Stomach (tissue), 8 donors: ENCODE measurements at regions not wholly inside any gene's neighbourhood (a gene's known extent, or its start where the extent isn't known, plus 50 kb on each side); places are given as distances from the start of the nearest gene placed in this dataset.

ENCODE experiments used
- DNase-seq, 2 donors: peaks; one replicate each; pipeline versions ENCODE4 v3.0.0 to v3.0.0-alpha.2; 2013 to 2019
- H3K27ac ChIP-seq, 5 donors: fragments of 200-600 bp in 4 of 5; sonication (generic) in 4 of 5; one replicate each; pipeline ENCODE4 v1.5.1; 2013 to 2019; ENCODE audit warnings: mild to moderate bottlenecking in 1 of 5, moderate library complexity in 1 of 5
- H3K27me3 ChIP-seq, 3 donors: fragments of 200-600 bp; sonication (generic); one replicate each; pipeline ENCODE4 v1.5.1; 2017 to 2019; ENCODE audit warnings: mixed run types in 1 of 3
- H3K36me3 ChIP-seq, 4 donors: fragments of 200-600 bp; sonication (generic); 1 replicate in 3 of 4; 2 replicates in 1 of 4; pipeline ENCODE4 v1.5.1; 2016 to 2019
- H3K4me1 ChIP-seq, 4 donors: fragments of 200-600 bp; sonication (generic); one replicate each; pipeline ENCODE4 v1.5.1; 2016 to 2019
- H3K4me3 ChIP-seq, 4 donors: fragments of 200-600 bp; sonication (generic) in 3 of 4; one replicate each; pipeline ENCODE4 v1.5.1; 2016 to 2019; ENCODE audit warnings: mild to moderate bottlenecking in 1 of 4
- H3K9me3 ChIP-seq, 4 donors: fragments of 200-600 bp; sonication (generic); one replicate each; pipeline ENCODE4 v1.5.1; 2016 to 2019
- CTCF ChIP-seq, 7 experiments: fragments of 450-650 bp in 4 of 7; fragments of 200-600 bp in 3 of 7; sonication (generic) in 3 of 7; IDR thresholded peaks; one replicate each; pipeline ENCODE4 v1.5.1; 2016 to 2019; ENCODE audit warnings: antibody characterized with exemption in 7 of 7, control low read depth in 2 of 7, mild to moderate bottlenecking in 1 of 7
- EP300 ChIP-seq: sonication (generic); formaldehyde crosslinking; IDR thresholded peaks from one replicate; pipeline ENCODE4 v1.6.1; 2017; ENCODE audit warnings: antibody characterized with exemption
- POLR2A ChIP-seq, 4 donors: fragments of 450-650 bp; IDR thresholded peaks; one replicate each; pipeline ENCODE4 v1.6.1; 2016; ENCODE audit warnings: antibody characterized with exemption in 4 of 4, control low read depth in 2 of 4, mild to moderate bottlenecking in 1 of 4, moderate library complexity in 1 of 4
- POLR2AphosphoS5 ChIP-seq, 3 donors: sonication (generic); formaldehyde crosslinking; IDR thresholded peaks; one replicate each; pipeline ENCODE4 v1.6.1; 2016; ENCODE audit warnings: antibody characterized with exemption in 3 of 3
- WGBS, 5 donors: extraction: QIAGEN DNeasy Blood & Tissue Kit in 3 of 5; methylation state at CpG; one replicate each; pipeline versions ENCODE4 v1.1.5 to v1.1.7; 2013 to 2018; 5-methylcytosine and 5-hydroxymethylcytosine counted together
- intact Hi-C: fragments of 100-400 bp; cut with DNase I; formaldehyde crosslinking; loops from one replicate; pipeline ENCODE4 v1.15.1; 2023; ENCODE audit warnings: low total_unique reads
- donor health status: healthy with polysubstance abuse.
- donor health status: Bipolar disorder and iron deficiency.
- donor health status: healthy.

GRCh38 chr6:44712353-44713111 lies 325.0 kb downstream of the CDC5L start:
- H3K36me3 ChIP-seq, result no peaks in the 10 kb centered on the region
- H3K4me1 ChIP-seq, result no peaks in the 10 kb centered on the region
- H3K27ac ChIP-seq, result no peak overlapping the region
- H3K4me3 ChIP-seq, result no peak overlapping the region
- H3K27me3 ChIP-seq, result peaks cover 0 to 4% (median 0%) of the 10 kb centered on the region in 3 donors
- DNase-seq, result no peak
- WGBS, 5 donors, result 61 to 72% (median 68%) methylated on average over 6 of the region's 6 CpGs
- no peak for TF ChIP-seq POLR2A (IDR thresholded peaks at IDR 0.05)
- TF ChIP-seq POLR2AphosphoS5 (IDR thresholded peaks at IDR 0.05), result no peak
- intact Hi-C loops, result no loop called here
- no peaks in the 10 kb centered on the region for H3K9me3 ChIP-seq

- H3K27ac ChIP-seq, result no peak overlapping the region
- H3K27me3 ChIP-seq, result peaks cover 0 to 4% (median 0%) of the 10 kb centered on the region in 3 donors
- H3K9me3 ChIP-seq, result no peaks in the 10 kb centered on the region
- TF ChIP-seq POLR2AphosphoS5 (IDR thresholded peaks at IDR 0.05), result no peak
- H3K36me3 ChIP-seq, result no peaks in the 10 kb centered on the region
- no peak for DNase-seq
- H3K4me3 ChIP-seq, result no peak overlapping the region
- no peaks in the 10 kb centered on the region for H3K4me1 ChIP-seq
- intact Hi-C loops, result no loop called here
- WGBS, 5 donors, result 65 to 86% (median 78%) methylated on average over 8 to 9 of the region's 9 CpGs
Measured at GRCh38 chr6:44715188-44715587, 327.7 kb downstream of the CDC5L start.

GRCh38 chr6:44715925-44716324 lies 328.4 kb downstream of the CDC5L start:
- H3K4me3 ChIP-seq, result no peak overlapping the region
- no peak for DNase-seq
- H3K9me3 ChIP-seq, result no peaks in the 10 kb centered on the region
- peaks cover 0 to 4% (median 0%) of the 10 kb centered on the region in 3 donors for H3K27me3 ChIP-seq
- no peak overlapping the region for H3K27ac ChIP-seq
- 82 to 90% (median 87%) methylated on average over 6 of the region's 6 CpGs for WGBS, 5 donors
- H3K4me1 ChIP-seq, result no peaks in the 10 kb centered on the region
- no peak for TF ChIP-seq EP300
- no peak for TF ChIP-seq POLR2AphosphoS5 (IDR thresholded peaks at IDR 0.05)
- no peak for TF ChIP-seq POLR2A (IDR thresholded peaks at IDR 0.05)
- TF ChIP-seq CTCF (IDR thresholded peaks at IDR 0.05), result no peak
- no peaks in the 10 kb centered on the region for H3K36me3 ChIP-seq
- intact Hi-C loops, result no loop called here

GRCh38 chr6:44717431-44717830 lies 329.9 kb downstream of the CDC5L start:
- Histone ChIP-seq H3K9me3 (no peaks in the 10 kb centered on the region), H3K4me3 (no peak overlapping the region), H3K4me1 (no peaks in the 10 kb centered on the region), H3K27ac (no peak overlapping the region), H3K36me3 (no peaks in the 10 kb centered on the region), H3K27me3 (peaks cover 0 to 4% (median 0%) of the 10 kb centered on the region in 3 donors)
- intact Hi-C loops, result no loop called here
- TF ChIP-seq POLR2A (IDR thresholded peaks at IDR 0.05), result no peak
- TF ChIP-seq CTCF (IDR thresholded peaks at IDR 0.05), result no peak
- TF ChIP-seq POLR2AphosphoS5 (IDR thresholded peaks at IDR 0.05), result no peak
- TF ChIP-seq EP300, result no peak
- DNase-seq, result no peak
- 89 to 94% (median 92%) methylated on average over 2 of the region's 2 CpGs for WGBS, 5 donors

- DNase-seq, result no peak
- intact Hi-C loops, result no loop called here
- 61 to 73% (median 69%) methylated on average over 2 of the region's 2 CpGs for WGBS, 5 donors
- peaks cover 0 to 4% (median 0%) of the 10 kb centered on the region in 3 donors for H3K27me3 ChIP-seq
- H3K4me3 ChIP-seq, result no peak overlapping the region
- H3K4me1 ChIP-seq, result no peaks in the 10 kb centered on the region
- no peaks in the 10 kb centered on the region for H3K36me3 ChIP-seq
- TF ChIP-seq EP300, result no peak
- H3K9me3 ChIP-seq, result no peaks in the 10 kb centered on the region
- H3K27ac ChIP-seq, result no peak overlapping the region
Measured at GRCh38 chr6:44721954-44722578, 334.6 kb downstream of the CDC5L start.

- Histone ChIP-seq H3K36me3 (no peaks in the 10 kb centered on the region), H3K27ac (no peak overlapping the region), H3K27me3 (peaks cover 0 to 4% (median 0%) of the 10 kb centered on the region in 3 donors), H3K4me1 (no peaks in the 10 kb centered on the region), H3K9me3 (no peaks in the 10 kb centered on the region), H3K4me3 (no peak overlapping the region)
- no peak for DNase-seq
- WGBS, 5 donors, result 68 to 95% (median 79%) methylated on average over 1 of the region's 1 CpG
- intact Hi-C loops, result no loop called here
- TF ChIP-seq POLR2AphosphoS5 (IDR thresholded peaks at IDR 0.05) (no peak), POLR2A (IDR thresholded peaks at IDR 0.05) (no peak), EP300 (no peak), CTCF (IDR thresholded peaks at IDR 0.05) (no peak)
Measured at GRCh38 chr6:44722736-44723135, 335.2 kb downstream of the CDC5L start.
